Renal cortex interstitium (tissue), 11 donors: ENCODE measurements at regions not wholly inside any gene's neighbourhood (a gene's known extent, or its start where the extent isn't known, plus 50 kb on each side); places are given as distances from the start of the nearest gene placed in this dataset.
"Not testable (repeated sequence)": the region's sequence is repeated elsewhere in the genome, so short reads cannot be mapped to it uniquely, and the experiment has no call there.

Experiments used
- DNase-seq, 11 donors: peaks; one replicate each; pipeline ENCODE4 v3.0.0-alpha.2; 2013; ENCODE audit warnings: low read depth in 9 of 11, low spot score in 4 of 11; ENCODE audit errors: extremely low read depth in 1 of 11

- DNase-seq = no peak
These were observed 102.5 kb upstream of the BASP1 start for GRCh38 chr5:17114715-17115599.

- DNase-seq = no peak
These were observed 101.6 kb upstream of the BASP1 start for GRCh38 chr5:17115855-17116254.

- peak in 1 of 11 donors; percentile 20 for DNase-seq
These were observed 98.8 kb upstream of the BASP1 start for GRCh38 chr5:17118631-17119030.

- DNase-seq = no peak
These were observed 97.2 kb upstream of the BASP1 start for GRCh38 chr5:17120209-17120608.

- DNase-seq = no peak
These were observed 95.7 kb upstream of the BASP1 start for GRCh38 chr5:17121776-17122175.

GRCh38 chr5:17123010-17123409 lies 94.4 kb upstream of the BASP1 start:
- DNase-seq = no peak

- DNase-seq = not testable (repeated sequence)
These were observed 93.7 kb upstream of the BASP1 start for GRCh38 chr5:17123773-17124172.

- DNase-seq = no peak
These were observed 89.6 kb upstream of the BASP1 start for GRCh38 chr5:17127743-17128231.

GRCh38 chr5:17129093-17129849 lies 88.2 kb upstream of the BASP1 start:
- DNase-seq = no peak

- not testable (repeated sequence) for DNase-seq
These were observed 87.1 kb upstream of the BASP1 start for GRCh38 chr5:17130302-17130701.

- peak in 2 of 11 donors; percentile 19 to 49 for DNase-seq
These were observed 84.9 kb upstream of the BASP1 start for GRCh38 chr5:17132444-17133083.

- DNase-seq = no peak
These were observed 82.4 kb upstream of the BASP1 start for GRCh38 chr5:17135050-17135449.

- DNase-seq = peak in 1 of 11 donors; percentile 8
These were observed 74.1 kb upstream of the BASP1 start for GRCh38 chr5:17143335-17143734.

- no peak for DNase-seq
These were observed 71.1 kb upstream of the BASP1 start for GRCh38 chr5:17146280-17146841.

- DNase-seq = no peak
These were observed 70.3 kb upstream of the BASP1 start for GRCh38 chr5:17147170-17147569.

- no peak for DNase-seq
These were observed 69.8 kb upstream of the BASP1 start for GRCh38 chr5:17147617-17148016.

- no peak for DNase-seq
These were observed 69.0 kb upstream of the BASP1 start for GRCh38 chr5:17148481-17148880.

- DNase-seq = no peak
These were observed 67.6 kb upstream of the BASP1 start for GRCh38 chr5:17149786-17150185.

GRCh38 chr5:17150531-17150930 lies 66.9 kb upstream of the BASP1 start:
- no peak for DNase-seq
